Caco-2 (cell line): ENCODE measurements at regions not wholly inside any gene's neighbourhood (a gene's known extent, or its start where the extent isn't known, plus 50 kb on each side); places are given as distances from the start of the nearest gene placed in this dataset.

ENCODE experiments used
- BruUV-seq: library from RNA; stranded (reverse); fragments of 400-500 nt; replicated peaks from 2 replicates; lab custom pipeline; 2021; lab: Mats Ljungman, UMichigan
- CTCF ChIA-PET: fragments of 300-600 bp; sonication (Branson Sonifier 250); formaldehyde crosslinking; loops from one replicate; lab custom pipeline; 2022; ENCODE audit warnings: antibody characterized with exemption; lab: Charles Lee
- POLR2A ChIA-PET: fragments of 300-600 bp; sonication (Branson Sonifier 250); formaldehyde crosslinking; loops from one replicate; lab custom pipeline; 2022; ENCODE audit warnings: antibody characterized with exemption; lab: Charles Lee
- DNase-seq, 2 experiments: peaks; one replicate each; pipeline versions ENCODE4 v3.0.0 to v3.0.0-alpha.2; 2020 to 2022
- H3K27me3 ChIP-seq: replicated peaks from 2 replicates; pipeline ENCODE4 v1.6.0; 2011; ENCODE audit warnings: low read length; ENCODE audit not compliant: control insufficient read depth, insufficient read depth
- H3K36me3 ChIP-seq: 2 replicates; pipeline ENCODE4 v1.5.1; 2011; ENCODE audit warnings: low read length; ENCODE audit not compliant: control insufficient read depth, insufficient read depth
- H3K4me1 ChIP-seq: fragments of 250-450 bp; sonication (Bioruptor Pico); 2 replicates; pipeline ENCODE4 v1.5.1; 2020; ENCODE audit warnings: mild to moderate bottlenecking
- H3K4me3 ChIP-seq: 2 replicates; pipeline ENCODE4 v1.5.1; 2011; ENCODE audit warnings: low read depth, mild to moderate bottlenecking, control low read depth, low read length
- H3K9me3 ChIP-seq: fragments of 250-450 bp; sonication (Bioruptor Pico); 2 replicates; pipeline ENCODE4 v1.5.1; 2020; ENCODE audit warnings: mild to moderate bottlenecking, moderate library complexity
- H3K27ac Mint-ChIP-seq: one replicate; pipeline ENCODE4 v1.8.0; 2022; ENCODE audit warnings: mixed read lengths; ENCODE audit not compliant: unreplicated experiment
- H3K27me3 Mint-ChIP-seq: one replicate; pipeline ENCODE4 v1.8.0; 2022; ENCODE audit warnings: mixed read lengths; ENCODE audit not compliant: insufficient read depth, unreplicated experiment
- H3K36me3 Mint-ChIP-seq: one replicate; pipeline ENCODE4 v1.8.0; 2022; ENCODE audit warnings: mild to moderate bottlenecking, mixed read lengths; ENCODE audit not compliant: insufficient read depth, unreplicated experiment
- H3K4me1 Mint-ChIP-seq: one replicate; pipeline ENCODE4 v1.8.0; 2022; ENCODE audit warnings: low read depth, mixed read lengths; ENCODE audit not compliant: unreplicated experiment
- H3K4me3 Mint-ChIP-seq: one replicate; pipeline ENCODE4 v1.8.0; 2022; ENCODE audit warnings: mild to moderate bottlenecking, moderate library complexity, mixed read lengths; ENCODE audit not compliant: unreplicated experiment
- H3K9me3 Mint-ChIP-seq: one replicate; pipeline ENCODE4 v1.8.0; 2022; ENCODE audit warnings: mixed read lengths; ENCODE audit not compliant: unreplicated experiment
- CTCF ChIP-seq, 2 experiments: fragments of 200-600 bp in 1 of 2; IDR thresholded peaks; 1 replicate in 1 of 2; 2 replicates in 1 of 2; pipeline versions ENCODE4 v1.5.1 to v1.8.0; 2011 to 2022; ENCODE audit warnings: antibody characterized with exemption in 1 of 2, control low read depth in 1 of 2, inconsistent platforms in 1 of 2, low read depth in 1 of 2, low read length in 1 of 2, mild to moderate bottlenecking in 1 of 2, moderate library complexity in 1 of 2; ENCODE audit not compliant: insufficient read depth in 1 of 2, severe bottlenecking in 1 of 2, unreplicated experiment in 1 of 2
- intact Hi-C: fragments of 100-400 bp; cut with micrococcal nuclease; formaldehyde crosslinking; loops from one replicate; pipeline ENCODE4 v1.10.0; 2022; ENCODE audit not compliant: unreplicated experiment

DNA sequence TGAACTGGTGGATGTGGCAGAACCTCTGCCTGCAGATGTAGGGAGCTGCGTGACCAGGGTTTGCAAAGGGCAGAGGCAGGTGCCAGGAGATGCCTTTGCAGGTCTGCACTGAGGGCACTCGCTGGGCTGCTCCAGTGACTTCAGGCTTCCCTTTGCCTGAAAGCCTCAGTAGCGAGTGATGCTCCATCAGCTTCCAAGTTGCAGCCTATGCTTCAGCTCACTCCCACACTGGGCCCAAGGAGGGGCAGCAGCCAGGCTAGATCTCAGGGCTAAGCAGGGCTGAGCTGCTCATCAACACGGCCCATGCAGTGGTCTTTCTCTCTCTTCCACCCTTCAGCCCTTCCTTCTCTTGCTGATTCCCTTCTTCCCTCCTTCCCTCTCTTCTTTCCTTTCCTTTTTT lies 78.3 kb upstream of the RGMA start:
- no peak for DNase-seq
- no peaks in the 10 kb centered on the region for H3K9me3 ChIP-seq
- H3K4me1 ChIP-seq: no peaks in the 10 kb centered on the region
- no peak overlapping the region for H3K4me3 ChIP-seq
- Mint-ChIP-seq H3K36me3 (peaks cover 4% of the 10 kb centered on the region), H3K27ac (no peak overlapping the region), H3K4me3 (no peak overlapping the region), H3K4me1 (no peaks in the 10 kb centered on the region), H3K27me3 (peaks cover 18% of the 10 kb centered on the region), H3K9me3 (no peaks in the 10 kb centered on the region)
- POLR2A ChIA-PET: no interaction called here
- CTCF ChIA-PET: no interaction called here
- no peak for TF ChIP-seq CTCF (IDR thresholded peaks at IDR 0.05; ENCODE audit: insufficient read depth in 1 of 2, low read depth in 1 of 2, low read length in 1 of 2, severe bottlenecking in 1 of 2, unreplicated experiment in 1 of 2)
- no TSS peak for BruUV-seq
- H3K27me3 ChIP-seq: no peaks in the 10 kb centered on the region
- intact Hi-C loops: no loop called here
- H3K36me3 ChIP-seq: no peaks in the 10 kb centered on the region

- BruUV-seq: no TSS peak
- ChIA-PET CTCF (interaction anchor here (0.6 kb wide), 1 partner anchor 155 kb away, joined by 3 read pairs; no protein-coding TSS in a partner anchor), POLR2A (no interaction called here)
- Histone ChIP-seq H3K4me3 (no peak overlapping the region), H3K9me3 (no peaks in the 10 kb centered on the region), H3K36me3 (no peaks in the 10 kb centered on the region), H3K27me3 (no peaks in the 10 kb centered on the region), H3K4me1 (no peaks in the 10 kb centered on the region)
- no peak for TF ChIP-seq CTCF (IDR thresholded peaks at IDR 0.05; ENCODE audit: insufficient read depth in 1 of 2, low read depth in 1 of 2, low read length in 1 of 2, severe bottlenecking in 1 of 2, unreplicated experiment in 1 of 2)
- H3K27ac Mint-ChIP-seq: no peak overlapping the region
- intact Hi-C loops: no loop called here
- H3K4me1 Mint-ChIP-seq: no peaks in the 10 kb centered on the region
- H3K36me3 Mint-ChIP-seq: peaks cover 4% of the 10 kb centered on the region
- no peak for DNase-seq
- no peaks in the 10 kb centered on the region for H3K9me3 Mint-ChIP-seq
- no peak overlapping the region for H3K4me3 Mint-ChIP-seq
- H3K27me3 Mint-ChIP-seq: peaks cover 18% of the 10 kb centered on the region
These were observed 77.7 kb upstream of the RGMA start for GRCh38 chr15:93166675-93167074.

DNA sequence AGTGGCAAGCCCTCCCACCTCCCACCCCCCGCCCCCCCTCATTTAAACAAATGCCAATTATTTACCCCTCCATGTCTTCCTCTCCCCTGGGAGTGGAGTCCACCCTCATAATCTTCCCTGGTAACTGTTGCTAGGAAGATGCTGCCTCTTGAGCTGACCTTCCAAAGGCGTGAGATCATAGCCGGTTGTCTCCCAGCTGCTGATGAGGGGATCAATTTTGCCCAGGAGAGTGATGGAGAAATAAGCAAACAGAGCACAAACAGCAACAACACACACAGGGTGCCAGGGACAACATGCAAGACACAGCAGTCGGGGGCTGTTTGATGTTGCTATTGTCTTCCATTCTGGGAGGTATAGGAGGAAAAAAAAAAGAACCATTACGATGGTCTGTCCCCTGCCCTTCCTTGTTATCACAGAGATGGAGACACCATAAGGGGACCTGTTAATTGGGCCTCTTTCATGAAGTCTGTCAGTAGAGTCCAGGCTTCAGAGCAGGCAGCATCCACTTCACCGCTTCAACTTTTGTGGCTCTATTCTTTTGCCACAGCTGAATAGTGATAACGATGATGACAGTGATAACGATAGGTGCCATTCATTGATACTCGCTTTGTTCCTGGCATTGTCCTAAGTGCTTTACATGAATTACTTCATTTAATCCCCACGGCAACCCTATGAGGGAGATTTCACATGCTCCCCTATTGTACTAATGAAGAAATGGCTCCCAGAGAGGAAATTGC lies 76.9 kb upstream of the RGMA start:
- H3K36me3 Mint-ChIP-seq: peaks cover 4% of the 10 kb centered on the region
- BruUV-seq: no TSS peak
- H3K4me1 Mint-ChIP-seq: no peaks in the 10 kb centered on the region
- no peak overlapping the region for H3K27ac Mint-ChIP-seq
- DNase-seq: no peak
- intact Hi-C loops: no loop called here
- Histone ChIP-seq H3K9me3 (no peaks in the 10 kb centered on the region), H3K27me3 (no peaks in the 10 kb centered on the region), H3K4me3 (no peak overlapping the region), H3K36me3 (no peaks in the 10 kb centered on the region), H3K4me1 (no peaks in the 10 kb centered on the region)
- no peak for TF ChIP-seq CTCF (IDR thresholded peaks at IDR 0.05; ENCODE audit: insufficient read depth in 1 of 2, low read depth in 1 of 2, low read length in 1 of 2, severe bottlenecking in 1 of 2, unreplicated experiment in 1 of 2)
- no peak overlapping the region for H3K4me3 Mint-ChIP-seq
- ChIA-PET CTCF (interaction anchor here (0.6 kb wide), 1 partner anchor 156 kb away, joined by 3 read pairs; no protein-coding TSS in a partner anchor), POLR2A (no interaction called here)
- peaks cover 15% of the 10 kb centered on the region for H3K27me3 Mint-ChIP-seq
- H3K9me3 Mint-ChIP-seq: no peaks in the 10 kb centered on the region
